ENCODE measurements at regions not wholly inside any gene's neighbourhood (a gene's known extent, or its start where the extent isn't known, plus 50 kb on each side); places are given as distances from the start of the nearest gene placed in this dataset.

DNA sequence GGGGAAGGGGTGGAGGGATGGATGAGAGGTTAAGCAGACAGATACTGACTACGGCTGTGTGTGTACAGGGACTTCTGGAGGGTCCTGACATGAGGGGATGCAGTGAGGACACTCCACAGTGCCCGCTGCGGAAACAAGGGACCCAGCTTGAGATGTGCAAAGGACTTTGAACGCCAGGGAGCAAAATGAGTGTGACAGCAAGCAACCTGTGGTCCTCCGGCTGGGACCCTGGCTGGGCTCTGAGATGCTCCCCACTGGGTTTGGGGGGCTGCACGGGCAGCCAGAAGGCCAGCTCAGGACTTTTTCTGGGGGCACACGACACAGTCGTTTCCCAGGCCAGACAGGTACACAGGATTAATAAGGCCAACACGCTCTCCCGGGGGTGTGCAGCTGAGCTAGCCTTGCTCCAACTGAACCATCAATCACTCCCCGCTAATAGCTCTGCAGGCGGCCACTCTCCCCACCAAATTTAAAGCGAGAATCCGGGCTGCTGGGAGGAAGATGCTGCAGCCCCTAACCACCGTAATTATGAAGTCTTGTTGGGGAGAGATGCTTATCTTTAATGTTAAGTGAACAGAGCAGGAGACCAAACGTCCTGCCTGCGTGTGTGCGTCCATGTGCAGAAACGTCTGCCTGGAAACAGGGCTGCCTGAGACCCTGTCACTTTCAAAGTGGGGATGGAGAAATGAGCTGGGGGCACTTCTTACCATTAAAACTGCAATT, 51.6 kb upstream of the DLK1 start:
- no peak for DNase-seq

- no peak for DNase-seq
Measured at GRCh38 chr14:100675699-100676684, 50.7 kb upstream of the DLK1 start.

Data from CD4-positive, alpha-beta T cell treated with Interleukin-10 for 1 hour (primary cell).